ENCODE measurements at regions not wholly inside any gene's neighbourhood (a gene's known extent, or its start where the extent isn't known, plus 50 kb on each side); places are given as distances from the start of the nearest gene placed in this dataset.

- no peak for FAIRE-seq
Observed at GRCh38 chr17:34201767-34202166, 53.3 kb upstream of the CCL2 start.

GRCh38 chr17:34203018-34203638 lies 52.0 kb upstream of the CCL2 start:
- no peak for FAIRE-seq

GRCh38 chr17:34204402-34204801 lies 50.7 kb upstream of the CCL2 start:
- FAIRE-seq, result no peak
